H9 (cell line): ENCODE measurements at regions not wholly inside any gene's neighbourhood (a gene's known extent, or its start where the extent isn't known, plus 50 kb on each side); places are given as distances from the start of the nearest gene placed in this dataset.

Experiments
- DNase-seq: peaks from one replicate; pipeline ENCODE4 v3.0.0-alpha.2; 2017
- H2AFZ ChIP-seq: one replicate; pipeline ENCODE4 v1.6.1; 2013; ENCODE audit warnings: mild to moderate bottlenecking, low read length, control low read depth, moderate library complexity
- H2AK5ac ChIP-seq: 2 replicates; pipeline ENCODE4 v1.6.1; 2013; ENCODE audit warnings: low read length, control low read depth, mixed read lengths; ENCODE audit not compliant: insufficient read length
- H2BK120ac ChIP-seq: one replicate; pipeline ENCODE4 v1.6.1; 2013; ENCODE audit warnings: low read depth, mild to moderate bottlenecking, low read length, control low read depth, inconsistent platforms; ENCODE audit not compliant: poor library complexity, severe bottlenecking
- H2BK12ac ChIP-seq: 2 replicates; pipeline ENCODE4 v1.6.1; 2013; ENCODE audit warnings: low read length, control low read depth, mixed read lengths, low read depth; ENCODE audit not compliant: insufficient read length
- H2BK15ac ChIP-seq: 2 replicates; pipeline ENCODE4 v1.6.1; 2013; ENCODE audit warnings: low read depth, low read length, control low read depth
- H2BK20ac ChIP-seq: one replicate; pipeline ENCODE4 v1.6.1; 2013; ENCODE audit warnings: low read depth, mild to moderate bottlenecking, low read length, control low read depth, inconsistent platforms; ENCODE audit not compliant: poor library complexity, severe bottlenecking
- H2BK5ac ChIP-seq: 2 replicates; pipeline ENCODE4 v1.6.1; 2013; ENCODE audit warnings: low read length, control low read depth, mixed read lengths; ENCODE audit not compliant: insufficient read length
- H3K14ac ChIP-seq: 2 replicates; pipeline ENCODE4 v1.6.1; 2013; ENCODE audit warnings: low read length, control low read depth; ENCODE audit not compliant: insufficient read depth
- H3K18ac ChIP-seq: 2 replicates; pipeline ENCODE4 v1.6.1; 2013; ENCODE audit warnings: low read depth, mild to moderate bottlenecking, mixed read lengths, low read length, control low read depth; ENCODE audit not compliant: insufficient read length
- H3K23ac ChIP-seq: 2 replicates; pipeline ENCODE4 v1.6.1; 2013; ENCODE audit warnings: low read length, control low read depth, mixed read lengths, low read depth; ENCODE audit not compliant: insufficient read length
- H3K23me2 ChIP-seq: 2 replicates; pipeline ENCODE4 v1.6.1; 2013; ENCODE audit warnings: low read depth, mild to moderate bottlenecking, mixed read lengths, low read length, control low read depth; ENCODE audit not compliant: insufficient read length, poor library complexity, severe bottlenecking
- H3K27ac ChIP-seq: 2 replicates; pipeline ENCODE4 v1.5.1; 2013; ENCODE audit warnings: low read length, control low read depth, mixed read lengths, low read depth; ENCODE audit not compliant: insufficient read length
- H3K27me3 ChIP-seq: 2 replicates; pipeline ENCODE4 v1.6.1; 2013; ENCODE audit warnings: low read length, control low read depth, inconsistent platforms; ENCODE audit not compliant: insufficient read depth
- H3K4ac ChIP-seq: 2 replicates; pipeline ENCODE4 v1.6.1; 2013; ENCODE audit warnings: low read depth, mild to moderate bottlenecking, control low read depth, inconsistent platforms, low read length, moderate library complexity
- H3K4me1 ChIP-seq: 2 replicates; pipeline ENCODE4 v1.6.1; 2013; ENCODE audit warnings: low read length, control low read depth, inconsistent platforms; ENCODE audit not compliant: insufficient read depth
- H3K4me2 ChIP-seq: 2 replicates; pipeline ENCODE4 v1.6.1; 2013; ENCODE audit warnings: low read length, control low read depth, mixed read lengths; ENCODE audit not compliant: insufficient read length, insufficient read depth
- H3K56ac ChIP-seq: 2 replicates; pipeline ENCODE4 v1.6.1; 2013; ENCODE audit warnings: low read depth, mild to moderate bottlenecking, mixed read lengths, low read length, control low read depth; ENCODE audit not compliant: insufficient read length
- H3K79me1 ChIP-seq: 2 replicates; pipeline ENCODE4 v1.6.1; 2013; ENCODE audit warnings: low read depth, mild to moderate bottlenecking, moderate library complexity, low read length, control low read depth, inconsistent platforms; ENCODE audit not compliant: insufficient read depth, poor library complexity, severe bottlenecking
- H3K79me2 ChIP-seq: 2 replicates; pipeline ENCODE4 v1.6.1; 2013; ENCODE audit warnings: low read length, control low read depth, inconsistent platforms; ENCODE audit not compliant: insufficient read depth
- H3K9ac ChIP-seq: 2 replicates; pipeline ENCODE4 v1.6.1; 2013; ENCODE audit warnings: low read length, control low read depth, mixed read lengths; ENCODE audit not compliant: insufficient read length; ENCODE audit errors: extremely low read depth
- H3K9me3 ChIP-seq: one replicate; pipeline ENCODE4 v1.6.1; 2013; ENCODE audit warnings: low read depth, low read length, inconsistent platforms; ENCODE audit not compliant: control insufficient read depth
- H3T11ph ChIP-seq: one replicate; pipeline ENCODE4 v1.6.1; 2013; ENCODE audit warnings: mild to moderate bottlenecking, low read length, control low read depth, inconsistent platforms
- H4K20me1 ChIP-seq: one replicate; pipeline ENCODE4 v1.6.1; 2013; ENCODE audit not compliant: control insufficient read depth, insufficient read length, insufficient read depth
- H4K5ac ChIP-seq: 2 replicates; pipeline ENCODE4 v1.6.1; 2013; ENCODE audit warnings: low read depth, mild to moderate bottlenecking, mixed read lengths, low read length, control low read depth; ENCODE audit not compliant: insufficient read length
- H4K8ac ChIP-seq: replicated peaks from 2 replicates; pipeline ENCODE4 v1.6.1; 2013; ENCODE audit warnings: low read length, control low read depth, mixed read lengths, low read depth; ENCODE audit not compliant: insufficient read length
- H4K91ac ChIP-seq: 2 replicates; pipeline ENCODE4 v1.6.1; 2013; ENCODE audit warnings: low read depth, mild to moderate bottlenecking, moderate library complexity, mixed read lengths, low read length, control low read depth; ENCODE audit not compliant: insufficient read length
- H3K27ac Mint-ChIP-seq, 3 experiments: 2 replicates in 2 of 3; 3 replicates in 1 of 3; pipeline ENCODE4 v1.8.0; 2020 to 2021; ENCODE audit warnings: mixed read lengths in 3 of 3, mild to moderate bottlenecking in 1 of 3, moderate library complexity in 1 of 3
- H3K27me3 Mint-ChIP-seq: 2 replicates; pipeline ENCODE4 v1.8.0; 2021; ENCODE audit warnings: low read depth, mild to moderate bottlenecking, moderate library complexity, mixed read lengths
- H3K36me3 Mint-ChIP-seq, 3 experiments: 2 replicates in 2 of 3; 3 replicates in 1 of 3; pipeline ENCODE4 v1.8.0; 2020 to 2021; ENCODE audit warnings: low read depth in 3 of 3, mixed read lengths in 3 of 3; ENCODE audit not compliant: insufficient read depth in 1 of 3
- H3K4me1 Mint-ChIP-seq, 2 experiments: 2 replicates each; pipeline ENCODE4 v1.8.0; 2020; ENCODE audit warnings: mixed read lengths in 2 of 2
- H3K4me3 Mint-ChIP-seq, 2 experiments: 2 replicates in 1 of 2; 3 replicates in 1 of 2; pipeline ENCODE4 v1.8.0; 2020 to 2021; ENCODE audit warnings: mild to moderate bottlenecking in 2 of 2, mixed read lengths in 2 of 2, moderate library complexity in 1 of 2
- H3K9me3 Mint-ChIP-seq, 2 experiments: 2 replicates in 1 of 2; 3 replicates in 1 of 2; pipeline ENCODE4 v1.8.0; 2020; ENCODE audit warnings: mild to moderate bottlenecking in 2 of 2, mixed read lengths in 2 of 2, moderate library complexity in 1 of 2
- WGBS: extraction: QIAGEN DNeasy Blood & Tissue Kit; methylation state at CpG from one replicate; pipeline ENCODE4 v1.1.7; 2013; ENCODE audit warnings: missing lambda C conversion rate, low lambda C conversion rate, mixed read lengths; ENCODE audit not compliant: insufficient read length; ENCODE audit errors: extremely low coverage; 5-methylcytosine and 5-hydroxymethylcytosine counted together
- TF ChIP-seq, protein P1 (sequence below): fragments of 200-600 bp; sonication (generic); conservative IDR thresholded peaks from 3 replicates; pipeline ENCODE4 v1.8.0; 2021; ENCODE audit warnings: antibody characterized with exemption, mild to moderate bottlenecking

DNA sequence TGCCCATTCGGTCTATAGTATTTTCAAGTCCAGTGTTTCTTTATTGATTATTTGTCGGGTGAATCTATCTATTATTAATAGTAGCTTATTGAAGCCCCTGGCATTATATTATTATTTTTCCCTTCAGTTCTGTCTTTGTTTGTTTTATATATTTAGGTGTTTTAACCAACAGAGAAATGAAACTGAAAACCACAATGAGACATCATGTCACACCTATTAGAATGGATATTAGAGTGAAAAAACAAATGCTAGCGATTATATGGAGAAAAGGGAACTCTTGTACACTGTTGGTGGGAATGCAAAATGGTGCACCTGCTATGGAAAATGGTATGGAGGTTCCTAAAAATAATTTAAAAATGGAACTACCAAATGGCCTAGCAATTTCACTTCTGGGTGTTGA, 272.5 kb downstream of the ADAM29 start:
- H2BK15ac ChIP-seq = no peak overlapping the region
- no peak overlapping the region for H3K14ac ChIP-seq
- no peaks in the 10 kb centered on the region for H3K27me3 ChIP-seq
- H3K9ac ChIP-seq = no peak overlapping the region
- H2AFZ ChIP-seq = no peak overlapping the region
- H3K79me1 ChIP-seq = no peaks in the 10 kb centered on the region
- H3K79me2 ChIP-seq = no peaks in the 10 kb centered on the region
- no CpG with 5 or more reads among the region's 3 CpGs for WGBS
- H3K9me3 ChIP-seq = no peaks in the 10 kb centered on the region
- H3K4me1 Mint-ChIP-seq = no peaks in the 10 kb centered on the region
- no peak overlapping the region for H2BK20ac ChIP-seq
- no peaks in the 10 kb centered on the region for H3K4me1 ChIP-seq
- H3K27ac Mint-ChIP-seq = no peak overlapping the region
- no peak overlapping the region for H3K4me3 Mint-ChIP-seq
- H3K4me2 ChIP-seq = no peak overlapping the region
- H4K5ac ChIP-seq = no peak overlapping the region
- no peak overlapping the region for H3T11ph ChIP-seq
- H3K4ac ChIP-seq = no peak overlapping the region
- no peaks in the 10 kb centered on the region; a peak in 1 of 7 replicates for H3K36me3 Mint-ChIP-seq
- no peak overlapping the region for H2BK5ac ChIP-seq
- H4K20me1 ChIP-seq = no peaks in the 10 kb centered on the region
- H3K23ac ChIP-seq = no peak overlapping the region
- no peak for DNase-seq
- H3K18ac ChIP-seq = no peak overlapping the region
- H3K27me3 Mint-ChIP-seq = no peaks in the 10 kb centered on the region
- TF ChIP-seq, protein P1, sequence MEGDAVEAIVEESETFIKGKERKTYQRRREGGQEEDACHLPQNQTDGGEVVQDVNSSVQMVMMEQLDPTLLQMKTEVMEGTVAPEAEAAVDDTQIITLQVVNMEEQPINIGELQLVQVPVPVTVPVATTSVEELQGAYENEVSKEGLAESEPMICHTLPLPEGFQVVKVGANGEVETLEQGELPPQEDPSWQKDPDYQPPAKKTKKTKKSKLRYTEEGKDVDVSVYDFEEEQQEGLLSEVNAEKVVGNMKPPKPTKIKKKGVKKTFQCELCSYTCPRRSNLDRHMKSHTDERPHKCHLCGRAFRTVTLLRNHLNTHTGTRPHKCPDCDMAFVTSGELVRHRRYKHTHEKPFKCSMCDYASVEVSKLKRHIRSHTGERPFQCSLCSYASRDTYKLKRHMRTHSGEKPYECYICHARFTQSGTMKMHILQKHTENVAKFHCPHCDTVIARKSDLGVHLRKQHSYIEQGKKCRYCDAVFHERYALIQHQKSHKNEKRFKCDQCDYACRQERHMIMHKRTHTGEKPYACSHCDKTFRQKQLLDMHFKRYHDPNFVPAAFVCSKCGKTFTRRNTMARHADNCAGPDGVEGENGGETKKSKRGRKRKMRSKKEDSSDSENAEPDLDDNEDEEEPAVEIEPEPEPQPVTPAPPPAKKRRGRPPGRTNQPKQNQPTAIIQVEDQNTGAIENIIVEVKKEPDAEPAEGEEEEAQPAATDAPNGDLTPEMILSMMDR = no peak
- H4K91ac ChIP-seq = no peak overlapping the region
- H3K23me2 ChIP-seq = no peaks in the 10 kb centered on the region
- H3K56ac ChIP-seq = no peak overlapping the region
- no peak overlapping the region for H2BK120ac ChIP-seq
- no peak overlapping the region for H3K27ac ChIP-seq
- no peak overlapping the region for H4K8ac ChIP-seq
- H3K9me3 Mint-ChIP-seq = no peaks in the 10 kb centered on the region
- H2AK5ac ChIP-seq = no peak overlapping the region
- H2BK12ac ChIP-seq = no peak overlapping the region
